HEK293 (cell line): ENCODE measurements at regions not wholly inside any gene's neighbourhood (a gene's known extent, or its start where the extent isn't known, plus 50 kb on each side); places are given as distances from the start of the nearest gene placed in this dataset.

Experiments
- CTCF ChIA-PET: fragments of 350-600 bp; formaldehyde crosslinking; extraction: SDS; loops from one replicate; lab custom pipeline; 2021; ENCODE audit warnings: antibody characterized with exemption; lab: Yijun Ruan, JAX
- POLR2A ChIA-PET: fragments of 300-600 bp; formaldehyde crosslinking; extraction: SDS; loops from one replicate; lab custom pipeline; 2020; ENCODE audit warnings: antibody characterized with exemption, inconsistent platforms; lab: Yijun Ruan, JAX
- H3K27ac ChIP-seq: fragments of 200-500 bp; sonication (Bioruptor generic); 2 replicates; pipeline ENCODE4 v1.5.1; 2014; ENCODE audit warnings: low read depth, low read length, control low read depth, inconsistent platforms; ENCODE audit errors: extremely low read depth
- H3K36me3 ChIP-seq, 2 experiments: fragments of 200-500 bp in 1 of 2; sonication (Bioruptor generic) in 1 of 2; 1 replicate in 1 of 2; 2 replicates in 1 of 2; pipeline ENCODE4 v1.5.1; 2014 to 2017; ENCODE audit warnings: inconsistent platforms in 2 of 2, low read length in 2 of 2; ENCODE audit not compliant: control insufficient read depth in 2 of 2, insufficient read depth in 1 of 2
- H3K4me1 ChIP-seq: fragments of 200-500 bp; sonication (Bioruptor generic); 2 replicates; pipeline ENCODE4 v1.5.1; 2014; ENCODE audit warnings: mild to moderate bottlenecking, low read length, inconsistent platforms; ENCODE audit not compliant: control insufficient read depth, insufficient read depth
- H3K4me3 ChIP-seq: 2 replicates; pipeline ENCODE4 v1.5.1; 2011; ENCODE audit warnings: low read depth, mild to moderate bottlenecking, control low read depth, low read length, moderate library complexity
- H3K9me3 ChIP-seq: fragments of 200-500 bp; sonication (Bioruptor generic); 2 replicates; pipeline ENCODE4 v1.5.1; 2014; ENCODE audit warnings: low read depth, low read length, inconsistent platforms; ENCODE audit not compliant: control insufficient read depth, insufficient read depth
- AEBP2 ChIP-seq: fragments of 450-650 bp; formaldehyde crosslinking; IDR thresholded peaks from 2 replicates; pipeline ENCODE4 v1.5.1; 2016; ENCODE audit warnings: missing biosample characterization, missing genetic modification characterization, borderline replicate concordance
- EGR2 ChIP-seq: fragments of 450-650 bp; formaldehyde crosslinking; IDR thresholded peaks from 2 replicates; pipeline ENCODE4 v1.5.1; 2016; ENCODE audit warnings: low read depth, missing biosample characterization, missing genetic modification characterization
- HOXA7 ChIP-seq: sonication (generic); formaldehyde crosslinking; IDR thresholded peaks from 2 replicates; pipeline ENCODE4 v1.8.1; 2022; ENCODE audit warnings: missing genetic modification reagents, borderline replicate concordance
- HOXD13 ChIP-seq: sonication (generic); formaldehyde crosslinking; IDR thresholded peaks from 2 replicates; pipeline ENCODE4 v1.8.0; 2022; ENCODE audit warnings: missing genetic modification reagents, borderline replicate concordance
- INSM2 ChIP-seq: fragments of 450-650 bp; formaldehyde crosslinking; IDR thresholded peaks from 2 replicates; pipeline ENCODE4 v1.5.1; 2016; ENCODE audit warnings: missing biosample characterization, missing genetic modification characterization
- KLF10 ChIP-seq: fragments of 450-650 bp; IDR thresholded peaks from 2 replicates; pipeline ENCODE4 v1.5.1; 2018; ENCODE audit warnings: missing biosample characterization, mild to moderate bottlenecking, missing genetic modification characterization
- OSR2 ChIP-seq: fragments of 450-650 bp; formaldehyde crosslinking; IDR thresholded peaks from 2 replicates; pipeline ENCODE4 v1.5.1; 2016; ENCODE audit warnings: missing biosample characterization, missing genetic modification characterization
- YY2 ChIP-seq: fragments of 450-650 bp; formaldehyde crosslinking; IDR thresholded peaks from 2 replicates; pipeline ENCODE4 v1.5.1; 2016; ENCODE audit warnings: missing biosample characterization, missing genetic modification characterization
- ZBTB44 ChIP-seq: fragments of 450-650 bp; IDR thresholded peaks from 2 replicates; pipeline ENCODE4 v1.5.1; 2018; ENCODE audit warnings: missing biosample characterization, mild to moderate bottlenecking, missing genetic modification characterization
- ZBTB8A ChIP-seq: fragments of 450-650 bp; formaldehyde crosslinking; IDR thresholded peaks from 2 replicates; pipeline ENCODE4 v1.5.1; 2016; ENCODE audit warnings: missing biosample characterization, missing genetic modification characterization
- ZNF174 ChIP-seq: fragments of 450-650 bp; formaldehyde crosslinking; IDR thresholded peaks from 2 replicates; pipeline ENCODE4 v1.5.0; 2017; ENCODE audit warnings: missing biosample characterization, mild to moderate bottlenecking, missing genetic modification characterization
- ZNF184 ChIP-seq: fragments of 450-650 bp; IDR thresholded peaks from 2 replicates; pipeline ENCODE4 v1.5.1; 2018; ENCODE audit warnings: missing biosample characterization, mild to moderate bottlenecking, missing genetic modification characterization
- ZNF24 ChIP-seq: fragments of 450-650 bp; formaldehyde crosslinking; IDR thresholded peaks from 2 replicates; pipeline ENCODE4 v1.5.1; 2016; ENCODE audit warnings: missing biosample characterization, missing genetic modification characterization
- ZNF341 ChIP-seq: fragments of 450-650 bp; formaldehyde crosslinking; IDR thresholded peaks from 2 replicates; pipeline ENCODE4; 2016; ENCODE audit warnings: low read depth, missing biosample characterization, missing genetic modification characterization
- ZNF433 ChIP-seq: fragments of 450-650 bp; formaldehyde crosslinking; IDR thresholded peaks from 2 replicates; pipeline ENCODE4 v1.5.1; 2016; ENCODE audit warnings: missing biosample characterization, missing genetic modification characterization, low read depth
- ZNF48 ChIP-seq: fragments of 450-650 bp; formaldehyde crosslinking; IDR thresholded peaks from 2 replicates; pipeline ENCODE4 v1.5.1; 2016; ENCODE audit warnings: missing biosample characterization, missing genetic modification characterization
- ZNF501 ChIP-seq: fragments of 450-650 bp; formaldehyde crosslinking; IDR thresholded peaks from 2 replicates; pipeline ENCODE4 v1.5.1; 2016; ENCODE audit warnings: missing biosample characterization, missing genetic modification characterization
- ZNF561 ChIP-seq: fragments of 450-650 bp; IDR thresholded peaks from 2 replicates; pipeline ENCODE4 v1.5.1; 2018; ENCODE audit warnings: missing biosample characterization, missing genetic modification characterization, borderline replicate concordance
- ZNF600 ChIP-seq: fragments of 450-650 bp; formaldehyde crosslinking; IDR thresholded peaks from 2 replicates; pipeline ENCODE4 v1.5.1; 2016; ENCODE audit warnings: missing biosample characterization, missing genetic modification characterization
- ZNF621 ChIP-seq: fragments of 450-650 bp; formaldehyde crosslinking; IDR thresholded peaks from 2 replicates; pipeline ENCODE4 v1.5.1; 2017; ENCODE audit warnings: missing biosample characterization, missing genetic modification characterization
- ZNF626 ChIP-seq: fragments of 450-650 bp; sonication (Bioruptor Pico); formaldehyde crosslinking; IDR thresholded peaks from 2 replicates; pipeline ENCODE4 v1.5.1; 2018; ENCODE audit warnings: missing biosample characterization, missing genetic modification characterization, inconsistent platforms
- ZNF645 ChIP-seq: fragments of 450-650 bp; formaldehyde crosslinking; IDR thresholded peaks from 2 replicates; pipeline ENCODE4; 2016; ENCODE audit warnings: missing biosample characterization, missing genetic modification characterization
- ZNF776 ChIP-seq: fragments of 450-650 bp; formaldehyde crosslinking; IDR thresholded peaks from 2 replicates; pipeline ENCODE4 v1.5.0; 2017; ENCODE audit warnings: missing biosample characterization, missing genetic modification characterization, borderline replicate concordance
- ZSCAN16 ChIP-seq: fragments of 450-650 bp; formaldehyde crosslinking; IDR thresholded peaks from 2 replicates; pipeline ENCODE4 v1.5.1; 2016; ENCODE audit warnings: missing biosample characterization, missing genetic modification characterization

- TF ChIP-seq OSR2 (tag by site-specific recombination) = no peak
- TF ChIP-seq INSM2 (tag by site-specific recombination) = 0 out of 2 replicates have a peak, but pooled peaks have one; percentile 35
- 0 out of 2 replicates have a peak, but pooled peaks have one; percentile 18 for TF ChIP-seq ZNF561 (tag by site-specific recombination)
- no peak for TF ChIP-seq ZNF776
- TF ChIP-seq ZNF600 (tag by site-specific recombination) = peak; percentile 36; the same call in 1 of the 2 replicates
- TF ChIP-seq, all 188 proteins: peak for 8
Measured at GRCh38 chr19:30647891-30648720, 275.9 kb downstream of the ZNF536 start (continued).

- peaks cover 4% of the 10 kb centered on the region; the same call in 1 of the 2 replicates for H3K4me1 ChIP-seq
- H3K36me3 ChIP-seq = no peaks in the 10 kb centered on the region
- ChIA-PET POLR2A (no interaction called here), CTCF (interaction anchor here (1.0 to 1.2 kb wide), 2 partner anchors 36 to 333 kb away, joined by 3 to 7 read pairs; no protein-coding TSS in a partner anchor)
- H3K27ac ChIP-seq = no peak overlapping the region
- no peak for TF ChIP-seq ZNF341
- no peak for TF ChIP-seq ZNF184 (tag by site-specific recombination)
- TF ChIP-seq ZNF24 (tag by site-specific recombination) = no peak
- no peak for TF ChIP-seq KLF10 (tag by site-specific recombination)
- no peak for TF ChIP-seq ZNF626 (tag by site-specific recombination)
- no peak for TF ChIP-seq ZNF48 (tag by site-specific recombination)
- TF ChIP-seq ZSCAN16 (tag by site-specific recombination) = no peak
- no peak for TF ChIP-seq ZBTB8A (tag by site-specific recombination)
- TF ChIP-seq ZNF174 (tag by site-specific recombination) = no peak
- TF ChIP-seq ZNF621 (tag by site-specific recombination) = no peak
- no peak for TF ChIP-seq ZNF433 (tag by site-specific recombination)
- TF ChIP-seq YY2 (tag by site-specific recombination) = no peak
- no peak for TF ChIP-seq EGR2 (tag by site-specific recombination)
- TF ChIP-seq ZBTB44 (tag by site-specific recombination) = no peak
- TF ChIP-seq ZNF501 (tag by site-specific recombination) = no peak
- TF ChIP-seq, all 188 proteins: peak for 0
- no peak overlapping the region for H3K4me3 ChIP-seq
- peaks cover 3% of the 10 kb centered on the region for H3K9me3 ChIP-seq
Measured at GRCh38 chr19:30646806-30647205, 274.6 kb downstream of the ZNF536 start.

- ChIA-PET POLR2A (no interaction called here), CTCF (interaction anchor here (0.6 to 1.2 kb wide), 7 partner anchors 12 to 876 kb away, joined by 3 to 7 read pairs (median 3); no protein-coding TSS in a partner anchor)
- Histone ChIP-seq H3K4me3 (no peak overlapping the region), H3K27ac (no peak overlapping the region), H3K36me3 (no peaks in the 10 kb centered on the region; a peak in 1 of 3 replicates), H3K4me1 (peaks cover 4% of the 10 kb centered on the region; the same call in 1 of the 2 replicates), H3K9me3 (peaks cover 3% of the 10 kb centered on the region)
- TF ChIP-seq ZNF24 (tag by site-specific recombination) = no peak
- no peak for TF ChIP-seq HOXA7
- no peak for TF ChIP-seq AEBP2
- TF ChIP-seq ZNF645 (tag by site-specific recombination) = no peak
- no peak for TF ChIP-seq ZNF341
- no peak for TF ChIP-seq HOXD13 (CRISPR knock-in tag)
Measured at GRCh38 chr19:30645946-30646577, 273.9 kb downstream of the ZNF536 start.
